Left colon (tissue), 2 donors: ENCODE measurements at regions not wholly inside any gene's neighbourhood (a gene's known extent, or its start where the extent isn't known, plus 50 kb on each side); places are given as distances from the start of the nearest gene placed in this dataset.

Experiments used
- ATAC-seq: fragments of 200-7000 bp; cut with Tn5 transposase; one replicate; pipeline ENCODE4 v1.9.1; 2020; ENCODE audit warnings: mild to moderate bottlenecking, moderate library complexity
- DNase-seq, 2 donors: peaks; one replicate each; pipeline ENCODE4 v3.0.0-alpha.2; 2020
- intact Hi-C, 2 donors: fragments of 100-400 bp; cut with DNase I in 1 of 2; cut with micrococcal nuclease in 1 of 2; formaldehyde crosslinking; loops; one replicate each; pipeline versions ENCODE4 v1.11.2 to v1.14.0; 2022; cut with DNase I, micrococcal nuclease
- donor health status: DM: no; HTN: no; CAD: no.
- donor health status: DM: yes; HTN: yes; CAD: no.

- ATAC-seq, result no peak
- DNase-seq, result no peak
- intact Hi-C loops, result no loop called here
Observed at GRCh38 chr7:106606120-106606519, 54.8 kb downstream of the CCDC71L start.

GRCh38 chr7:106604971-106605370 is 56.0 kb downstream of the CCDC71L start:
- DNase-seq (no peak), ATAC-seq (no peak)
- intact Hi-C loops, result no loop called here

- DNase-seq (no peak), ATAC-seq (no peak)
- intact Hi-C loops, result no loop called here
Observed at GRCh38 chr7:106604303-106604924, 56.5 kb downstream of the CCDC71L start.

GRCh38 chr7:106603346-106603745 is 57.6 kb downstream of the CCDC71L start:
- ATAC-seq, result no peak
- DNase-seq, result no peak
- intact Hi-C loops, result no loop called here

GRCh38 chr7:106602062-106602461 is 58.9 kb downstream of the CCDC71L start:
- no peak for DNase-seq

GRCh38 chr7:106600569-106601373 is 60.2 kb downstream of the CCDC71L start:
- no peak for DNase-seq
- no peak for ATAC-seq
- intact Hi-C loops, result no loop called here

More at GRCh38 chr7:106602062-106602461, 58.9 kb downstream of the CCDC71L start:
- intact Hi-C loops, result no loop called here
- no peak for ATAC-seq

- peak; percentile 31 to 42 for DNase-seq
- intact Hi-C loops, result no loop called here
- peak; percentile 82 for ATAC-seq
Observed at GRCh38 chr7:106599343-106599698, 61.6 kb downstream of the CCDC71L start.

- DNase-seq (peak; percentile 76 to 82), ATAC-seq (peak; percentile 97)
- intact Hi-C loops, result no loop called here
Observed at GRCh38 chr7:106598663-106599342, 62.2 kb downstream of the CCDC71L start.

GRCh38 chr7:106597751-106598546 is 63.0 kb downstream of the CCDC71L start:
- intact Hi-C loops, result no loop called here
- DNase-seq (no peak), ATAC-seq (no peak)

GRCh38 chr7:106597014-106597413 is 63.9 kb downstream of the CCDC71L start:
- intact Hi-C loops, result no loop called here
- no peak for ATAC-seq
- no peak for DNase-seq

GRCh38 chr7:106595922-106596321 is 65.0 kb downstream of the CCDC71L start:
- DNase-seq, result no peak
- ATAC-seq, result no peak
- intact Hi-C loops, result no loop called here

- DNase-seq (no peak), ATAC-seq (no peak)
- intact Hi-C loops, result no loop called here
Observed at GRCh38 chr7:106593028-106593417, 67.9 kb downstream of the CCDC71L start.

GRCh38 chr7:106592282-106593027 is 68.5 kb downstream of the CCDC71L start:
- intact Hi-C loops, result no loop called here
- ATAC-seq (no peak), DNase-seq (no peak)

GRCh38 chr7:106591146-106591545 is 69.8 kb downstream of the CCDC71L start:
- DNase-seq, result no peak
- intact Hi-C loops, result no loop called here
- no peak for ATAC-seq

GRCh38 chr7:106590209-106590816 is 70.6 kb downstream of the CCDC71L start:
- intact Hi-C loops, result no loop called here
- ATAC-seq (no peak), DNase-seq (no peak)

GRCh38 chr7:106589198-106589879 is 71.6 kb downstream of the CCDC71L start:
- DNase-seq (no peak), ATAC-seq (no peak)
- intact Hi-C loops, result no loop called here

GRCh38 chr7:106588422-106589197 is 72.3 kb downstream of the CCDC71L start:
- intact Hi-C loops, result no loop called here
- no peak for DNase-seq
- ATAC-seq, result no peak
